AG04450 (cell line): ENCODE measurements at regions not wholly inside any gene's neighbourhood (a gene's known extent, or its start where the extent isn't known, plus 50 kb on each side); places are given as distances from the start of the nearest gene placed in this dataset. TPM values are rescaled to one million over a fixed set of nuclear protein-coding genes. Genes with fewer than 3 reads are reported as not detected.

Experiments
- CTCF ChIA-PET: fragments of 300-600, 350-600 bp; formaldehyde crosslinking; extraction: SDS; loops from one replicate; lab custom pipeline; 2022; ENCODE audit warnings: antibody characterized with exemption, inconsistent platforms; lab: Charles Lee
- POLR2A ChIA-PET: fragments of 350-600 bp; formaldehyde crosslinking; extraction: SDS; loops from one replicate; lab custom pipeline; 2021; ENCODE audit warnings: antibody characterized with exemption, inconsistent platforms; lab: Yijun Ruan, JAX
- DNase-seq: peaks from one replicate; pipeline ENCODE4 v3.0.0-alpha.2; 2011; ENCODE audit warnings: low read depth, low spot score
- H3K27ac ChIP-seq: one replicate; pipeline ENCODE4 v1.5.1; 2012; ENCODE audit warnings: low read depth, low read length, control low read depth
- H3K27me3 ChIP-seq: one replicate; pipeline ENCODE4 v1.6.0; 2012; ENCODE audit warnings: low read length; ENCODE audit not compliant: control insufficient read depth, insufficient read depth
- H3K4me3 ChIP-seq: 2 replicates; pipeline ENCODE4 v1.5.1; 2011; ENCODE audit warnings: mild to moderate bottlenecking, low read depth, low read length, control low read depth
- H3K9me3 ChIP-seq: 2 replicates; pipeline ENCODE4 v1.5.1; 2012; ENCODE audit warnings: low read length; ENCODE audit not compliant: control insufficient read depth, insufficient read depth
- small RNA-seq: library from RNA; depleted of rRNA; stranded (forward); fragments of <200 nt; gene quantifications from one replicate; pipeline ENCODE3, GENCODE V24; 2012; ENCODE audit warnings: low read depth; ENCODE audit not compliant: insufficient read length
- TF ChIP-seq, protein P1 (sequence below): IDR thresholded peaks from 2 replicates; pipeline ENCODE4 v1.5.1; 2011; ENCODE audit warnings: low read depth, low read length, control low read depth, inconsistent platforms

DNA sequence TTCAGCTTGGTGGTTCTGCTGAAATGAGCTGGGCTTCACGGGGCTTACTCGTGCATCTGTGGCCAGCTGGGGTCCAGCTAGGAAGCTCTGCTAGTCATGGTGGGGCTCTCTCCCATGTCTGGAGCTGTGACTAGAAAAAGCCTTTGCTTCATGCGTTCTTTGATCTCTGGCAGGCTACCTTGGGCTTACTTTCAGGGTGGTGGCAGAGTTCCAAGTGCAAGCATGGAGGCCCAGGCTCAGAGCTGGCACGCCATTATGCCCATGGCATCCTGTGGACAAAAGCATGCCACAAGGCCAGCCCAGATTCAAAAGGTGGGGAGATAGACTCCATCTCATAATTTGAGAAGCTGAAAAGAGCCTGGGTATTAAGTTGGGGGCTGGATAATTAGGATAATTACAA is 55.4 kb upstream of the GBA3 start:
- H3K27ac ChIP-seq, result no peak overlapping the region
- TF ChIP-seq, protein P1, sequence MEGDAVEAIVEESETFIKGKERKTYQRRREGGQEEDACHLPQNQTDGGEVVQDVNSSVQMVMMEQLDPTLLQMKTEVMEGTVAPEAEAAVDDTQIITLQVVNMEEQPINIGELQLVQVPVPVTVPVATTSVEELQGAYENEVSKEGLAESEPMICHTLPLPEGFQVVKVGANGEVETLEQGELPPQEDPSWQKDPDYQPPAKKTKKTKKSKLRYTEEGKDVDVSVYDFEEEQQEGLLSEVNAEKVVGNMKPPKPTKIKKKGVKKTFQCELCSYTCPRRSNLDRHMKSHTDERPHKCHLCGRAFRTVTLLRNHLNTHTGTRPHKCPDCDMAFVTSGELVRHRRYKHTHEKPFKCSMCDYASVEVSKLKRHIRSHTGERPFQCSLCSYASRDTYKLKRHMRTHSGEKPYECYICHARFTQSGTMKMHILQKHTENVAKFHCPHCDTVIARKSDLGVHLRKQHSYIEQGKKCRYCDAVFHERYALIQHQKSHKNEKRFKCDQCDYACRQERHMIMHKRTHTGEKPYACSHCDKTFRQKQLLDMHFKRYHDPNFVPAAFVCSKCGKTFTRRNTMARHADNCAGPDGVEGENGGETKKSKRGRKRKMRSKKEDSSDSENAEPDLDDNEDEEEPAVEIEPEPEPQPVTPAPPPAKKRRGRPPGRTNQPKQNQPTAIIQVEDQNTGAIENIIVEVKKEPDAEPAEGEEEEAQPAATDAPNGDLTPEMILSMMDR, result no peak
- no peaks in the 10 kb centered on the region for H3K27me3 ChIP-seq
- H3K4me3 ChIP-seq, result no peak overlapping the region
- CTCF ChIA-PET, result no interaction called here
- POLR2A ChIA-PET, result no interaction called here
- DNase-seq, result no peak
- H3K9me3 ChIP-seq, result peaks cover 8% of the 10 kb centered on the region; the same call in 1 of the 2 replicates

Small RNA genes in the stretch of these regions (small RNA-seq; reads per million reads assigned to genes)
- gene AC098583.1, result not detected
